H1 (cell line): ENCODE measurements at regions not wholly inside any gene's neighbourhood (a gene's known extent, or its start where the extent isn't known, plus 50 kb on each side); places are given as distances from the start of the nearest gene placed in this dataset.

Source experiments
- CTCF ChIA-PET: fragments of 300-600 bp; sonication (Branson Sonifier 250); formaldehyde crosslinking; loops from one replicate; lab custom pipeline; 2021; ENCODE audit not compliant: partially characterized antibody; lab: Charles Lee
- POLR2A ChIA-PET: fragments of 300-600 bp; sonication (Branson Sonifier 250); formaldehyde crosslinking; loops from one replicate; lab custom pipeline; 2021; ENCODE audit warnings: inconsistent platforms; ENCODE audit not compliant: partially characterized antibody; lab: Charles Lee
- DNase-seq, 2 experiments: peaks; one replicate each; pipeline versions ENCODE4 v3.0.0 to v3.0.0-alpha.2; 2010 to 2022; ENCODE audit warnings: low spot score in 2 of 2, low read depth in 1 of 2, mixed read lengths in 1 of 2
- FAIRE-seq: peaks from 2 replicates; lab custom pipeline; 2011; peaks lifted over from hg19 to GRCh38; lab: Jason Lieb, UNC
- H2AFZ ChIP-seq: 2 replicates; pipeline ENCODE4 v1.8.1; 2012; ENCODE audit warnings: low read length, inconsistent platforms
- H2AK5ac ChIP-seq: 2 replicates; pipeline ENCODE4 v1.6.1; 2013; ENCODE audit warnings: low read depth, low read length
- H2BK120ac ChIP-seq: replicated peaks from 2 replicates; pipeline ENCODE3; 2013; ENCODE audit warnings: low read depth, low read length, inconsistent platforms
- H2BK12ac ChIP-seq: 2 replicates; pipeline ENCODE4 v1.6.1; 2013; ENCODE audit warnings: low read depth, low read length
- H2BK15ac ChIP-seq: 2 replicates; pipeline ENCODE4 v1.6.1; 2013; ENCODE audit warnings: low read length
- H2BK20ac ChIP-seq: 2 replicates; pipeline ENCODE4 v1.6.1; 2013; ENCODE audit warnings: low read length
- H2BK5ac ChIP-seq: 2 replicates; pipeline ENCODE4 v1.6.1; 2013; ENCODE audit warnings: low read depth, low read length
- H3K14ac ChIP-seq: 2 replicates; pipeline ENCODE4 v1.6.1; 2013; ENCODE audit warnings: inconsistent platforms; ENCODE audit not compliant: insufficient read length
- H3K18ac ChIP-seq: 2 replicates; pipeline ENCODE4 v1.6.1; 2013; ENCODE audit warnings: low read length; ENCODE audit errors: extremely low read depth
- H3K23ac ChIP-seq: 2 replicates; pipeline ENCODE4 v1.6.1; 2013; ENCODE audit warnings: inconsistent platforms; ENCODE audit not compliant: insufficient read length
- H3K23me2 ChIP-seq: 2 replicates; pipeline ENCODE4 v1.6.1; 2013; ENCODE audit warnings: low read depth, low read length
- H3K27ac ChIP-seq: 2 replicates; pipeline ENCODE4 v1.6.1; 2011; ENCODE audit warnings: low read depth, low read length, inconsistent platforms
- H3K27me3 ChIP-seq, 4 experiments: replicated peaks in 1 of 4; 1 replicate in 1 of 4; 2 replicates in 3 of 4; pipeline versions ENCODE4 v1.6.1 to v1.8.1; 2011 to 2013; ENCODE audit warnings: low read length in 3 of 4, mild to moderate bottlenecking in 3 of 4, inconsistent platforms in 2 of 4, mixed read lengths in 2 of 4, moderate library complexity in 1 of 4; ENCODE audit not compliant: control insufficient read depth in 3 of 4, insufficient read depth in 3 of 4; ENCODE audit errors: extremely low read depth in 1 of 4
- H3K36me3 ChIP-seq, 4 experiments: 2 replicates each; pipeline versions ENCODE4 v1.6.1 to v1.8.1; 2011 to 2013; ENCODE audit warnings: mild to moderate bottlenecking in 4 of 4, low read length in 3 of 4, moderate library complexity in 2 of 4, control low read depth in 1 of 4, inconsistent platforms in 1 of 4; ENCODE audit not compliant: insufficient read depth in 4 of 4, control insufficient read depth in 2 of 4
- H3K4ac ChIP-seq: replicated peaks from 2 replicates; pipeline ENCODE3; 2013; ENCODE audit warnings: low read length, low read depth, mixed read lengths, inconsistent platforms; ENCODE audit not compliant: insufficient read length
- H3K4me1 ChIP-seq, 4 experiments: replicated peaks in 1 of 4; 1 replicate in 1 of 4; 2 replicates in 3 of 4; pipeline versions ENCODE4 v1.6.1 to v1.8.1; 2011 to 2013; ENCODE audit warnings: low read length in 3 of 4, inconsistent platforms in 2 of 4, mixed read lengths in 1 of 4; ENCODE audit not compliant: insufficient read depth in 4 of 4, control insufficient read depth in 3 of 4
- H3K4me2 ChIP-seq, 2 experiments: 2 replicates each; pipeline versions ENCODE4 v1.6.1 to v1.8.1; 2011 to 2013; ENCODE audit warnings: low read depth in 2 of 2, low read length in 2 of 2, control low read depth in 1 of 2, inconsistent platforms in 1 of 2, mild to moderate bottlenecking in 1 of 2; ENCODE audit not compliant: insufficient read depth in 1 of 2
- H3K4me3 ChIP-seq, 4 experiments: fragments of 200-600, 300-600 bp in 1 of 4; sonication (generic), shearing (Covaris generic), sonication (Bioruptor Twin) in 1 of 4; 2 replicates each; pipeline versions ENCODE4 v1.5.1 to v1.8.1; 2011 to 2016; ENCODE audit warnings: low read length in 4 of 4, low read depth in 3 of 4, control low read depth in 2 of 4, inconsistent platforms in 2 of 4, mild to moderate bottlenecking in 2 of 4, mixed read lengths in 1 of 4, moderate library complexity in 1 of 4; ENCODE audit not compliant: insufficient read depth in 2 of 4; ENCODE audit errors: extremely low read depth in 1 of 4
- H3K56ac ChIP-seq: replicated peaks from 2 replicates; pipeline ENCODE3; 2013; ENCODE audit warnings: low read depth, mild to moderate bottlenecking, mixed read lengths, low read length, inconsistent platforms; ENCODE audit not compliant: insufficient read length
- H3K79me1 ChIP-seq: 2 replicates; pipeline ENCODE4 v1.6.1; 2013; ENCODE audit warnings: low read depth, low read length, control low read depth
- H3K79me2 ChIP-seq, 2 experiments: 2 replicates each; pipeline versions ENCODE4 v1.6.1 to v1.8.1; 2012 to 2013; ENCODE audit warnings: low read length in 2 of 2, mild to moderate bottlenecking in 2 of 2, inconsistent platforms in 1 of 2; ENCODE audit not compliant: insufficient read depth in 2 of 2, control insufficient read depth in 1 of 2
- H3K9ac ChIP-seq, 4 experiments: replicated peaks in 1 of 4; 1 replicate in 1 of 4; 2 replicates in 3 of 4; pipeline versions ENCODE4 v1.6.1 to v1.8.1; 2011 to 2013; ENCODE audit warnings: low read depth in 3 of 4, low read length in 3 of 4, control low read depth in 2 of 4, mild to moderate bottlenecking in 2 of 4, moderate library complexity in 2 of 4, inconsistent platforms in 1 of 4; ENCODE audit errors: extremely low read depth in 1 of 4
- H3K9me3 ChIP-seq, 2 experiments: 2 replicates each; pipeline versions ENCODE4 v1.6.1 to v1.8.1; 2012 to 2013; ENCODE audit warnings: mild to moderate bottlenecking in 2 of 2, moderate library complexity in 2 of 2, control low read depth in 1 of 2, inconsistent platforms in 1 of 2, low read depth in 1 of 2, low read length in 1 of 2, mixed read lengths in 1 of 2; ENCODE audit not compliant: insufficient read depth in 2 of 2
- H4K20me1 ChIP-seq, 2 experiments: replicated peaks in 1 of 2; 2 replicates each; pipeline versions ENCODE3 to v1.8.1; 2011 to 2013; ENCODE audit warnings: inconsistent platforms in 2 of 2, low read length in 2 of 2, mild to moderate bottlenecking in 1 of 2; ENCODE audit not compliant: insufficient read depth in 2 of 2, control insufficient read depth in 1 of 2
- H4K5ac ChIP-seq: 2 replicates; pipeline ENCODE4 v1.6.1; 2013; ENCODE audit warnings: low read length, low read depth, mixed read lengths, inconsistent platforms; ENCODE audit not compliant: insufficient read length
- H4K8ac ChIP-seq: 2 replicates; pipeline ENCODE4 v1.8.0; 2013; ENCODE audit warnings: mild to moderate bottlenecking, moderate library complexity, low read length, inconsistent platforms; ENCODE audit not compliant: insufficient read depth; ENCODE audit errors: extremely low read depth
- H4K91ac ChIP-seq: replicated peaks from 2 replicates; pipeline ENCODE3; 2013; ENCODE audit warnings: low read length, mixed read lengths, inconsistent platforms; ENCODE audit not compliant: insufficient read length
- NRF1 ChIP-seq: IDR thresholded peaks from 2 replicates; pipeline ENCODE4 v1.6.1; 2011; ENCODE audit warnings: mild to moderate bottlenecking, low read depth, low read length, improper control_type of control experiment
- POLR2AphosphoS5 ChIP-seq: IDR thresholded peaks from 2 replicates; pipeline ENCODE4 v1.6.1; 2011; ENCODE audit warnings: low read depth, low read length
- RXRA ChIP-seq: IDR thresholded peaks from 2 replicates; pipeline ENCODE4 v1.6.1; 2011; ENCODE audit warnings: low read depth, mild to moderate bottlenecking, low read length, moderate library complexity; ENCODE audit not compliant: insufficient read depth
- SIRT6 ChIP-seq: IDR thresholded peaks from one replicate; pipeline ENCODE4 v1.7.1; 2012; ENCODE audit warnings: low read length, inconsistent platforms
- WGBS, 2 experiments: shearing (Covaris generic) in 1 of 2; methylation state at CpG; one replicate each; pipeline versions ENCODE4 v1.1.6 to v1.1.7; 2013 to 2015; ENCODE audit warnings: low lambda C conversion rate in 2 of 2, mixed read lengths in 2 of 2, inconsistent platforms in 1 of 2, low coverage in 1 of 2, missing lambda C conversion rate in 1 of 2; ENCODE audit not compliant: insufficient replicate concordance in 2 of 2, insufficient coverage in 1 of 2, insufficient read length in 1 of 2; ENCODE audit errors: extremely low coverage in 1 of 2, missing lambda C conversion rate in 1 of 2; 5-methylcytosine and 5-hydroxymethylcytosine counted together
- TF ChIP-seq, protein P1 (sequence below), 3 experiments: IDR thresholded peaks; 1 replicate in 2 of 3; 2 replicates in 1 of 3; pipeline versions ENCODE4 v1.5.1 to v1.6.1; 2011; ENCODE audit warnings: low read length in 3 of 3, mild to moderate bottlenecking in 3 of 3, inconsistent platforms in 2 of 3, low read depth in 1 of 3, moderate library complexity in 1 of 3; ENCODE audit not compliant: insufficient read depth in 1 of 3; ENCODE audit errors: control extremely low read depth in 1 of 3

DNA sequence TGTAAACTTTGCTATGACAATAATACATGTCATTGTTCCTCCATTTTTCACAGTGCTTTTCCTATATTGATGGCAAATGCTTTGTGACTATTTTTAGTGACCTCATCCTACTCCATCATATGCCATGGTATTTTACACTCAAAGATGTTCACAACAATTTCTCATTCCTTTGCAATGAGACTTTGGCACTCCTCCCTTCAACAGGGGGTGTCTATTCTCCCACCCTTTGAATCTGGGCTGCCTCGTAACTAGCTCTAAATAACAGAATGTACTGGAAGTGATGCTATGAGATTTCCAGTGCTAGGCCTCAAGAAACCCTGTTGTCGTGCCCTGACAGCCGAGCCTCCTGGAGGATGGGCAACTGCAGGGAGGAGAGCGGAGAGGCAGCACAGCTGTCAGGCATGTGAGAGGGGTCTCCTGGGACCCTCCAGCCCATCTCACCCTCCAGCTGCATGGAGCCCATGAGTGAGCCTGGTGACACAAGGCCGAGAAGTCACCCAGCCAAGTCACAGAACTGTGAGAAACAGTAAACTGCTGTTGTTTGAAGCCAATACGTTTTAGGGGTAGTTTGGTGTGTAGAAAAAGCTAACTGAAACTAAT lies 103.1 kb upstream of the APCDD1 start:
- CTCF ChIA-PET, result interaction anchor here (1.0 kb wide), 1 partner anchor 170 kb away, joined by 3 read pairs; no protein-coding TSS in a partner anchor

More for the DNA sequence above, 103.1 kb upstream of the APCDD1 start:
- no peak overlapping the region for H2AFZ ChIP-seq
- no peaks in the 10 kb centered on the region for H3K79me2 ChIP-seq
- no peak overlapping the region for H3K4me2 ChIP-seq
- H2BK12ac ChIP-seq, result no peak overlapping the region
- H3K4ac ChIP-seq, result no peak overlapping the region
- POLR2A ChIA-PET, result no interaction called here
- no peak overlapping the region for H4K5ac ChIP-seq
- H3K79me1 ChIP-seq, result no peaks in the 10 kb centered on the region
- H4K8ac ChIP-seq, result no peak overlapping the region; the same call in 1 of the 2 replicates
- no peak overlapping the region for H3K56ac ChIP-seq
- TF ChIP-seq, protein P1, sequence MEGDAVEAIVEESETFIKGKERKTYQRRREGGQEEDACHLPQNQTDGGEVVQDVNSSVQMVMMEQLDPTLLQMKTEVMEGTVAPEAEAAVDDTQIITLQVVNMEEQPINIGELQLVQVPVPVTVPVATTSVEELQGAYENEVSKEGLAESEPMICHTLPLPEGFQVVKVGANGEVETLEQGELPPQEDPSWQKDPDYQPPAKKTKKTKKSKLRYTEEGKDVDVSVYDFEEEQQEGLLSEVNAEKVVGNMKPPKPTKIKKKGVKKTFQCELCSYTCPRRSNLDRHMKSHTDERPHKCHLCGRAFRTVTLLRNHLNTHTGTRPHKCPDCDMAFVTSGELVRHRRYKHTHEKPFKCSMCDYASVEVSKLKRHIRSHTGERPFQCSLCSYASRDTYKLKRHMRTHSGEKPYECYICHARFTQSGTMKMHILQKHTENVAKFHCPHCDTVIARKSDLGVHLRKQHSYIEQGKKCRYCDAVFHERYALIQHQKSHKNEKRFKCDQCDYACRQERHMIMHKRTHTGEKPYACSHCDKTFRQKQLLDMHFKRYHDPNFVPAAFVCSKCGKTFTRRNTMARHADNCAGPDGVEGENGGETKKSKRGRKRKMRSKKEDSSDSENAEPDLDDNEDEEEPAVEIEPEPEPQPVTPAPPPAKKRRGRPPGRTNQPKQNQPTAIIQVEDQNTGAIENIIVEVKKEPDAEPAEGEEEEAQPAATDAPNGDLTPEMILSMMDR (IDR thresholded peaks at IDR 0.05; ENCODE audit: control extremely low read depth in 1 of 3, insufficient read depth in 1 of 3, low read depth in 1 of 3, low read length in 3 of 3), result no peak
- TF ChIP-seq SIRT6 (no peak), NRF1 (no peak), POLR2AphosphoS5 (no peak), RXRA (no peak)
- no peak overlapping the region for H3K23ac ChIP-seq
- no peak overlapping the region for H2BK5ac ChIP-seq
- no peaks in the 10 kb centered on the region for H4K20me1 ChIP-seq
- H3K27me3 ChIP-seq, result no peaks in the 10 kb centered on the region
- no peaks in the 10 kb centered on the region for H3K4me1 ChIP-seq
- no peak overlapping the region for H3K18ac ChIP-seq
- no peak overlapping the region for H3K9ac ChIP-seq
- H2BK120ac ChIP-seq, result no peak overlapping the region
- no peak overlapping the region for H3K14ac ChIP-seq
- WGBS, 2 experiments, result 82% methylated on average over 6 of the region's 6 CpGs; no CpG with 5 or more reads in 1 of the 2 experiments
- DNase-seq (no peak), FAIRE-seq (no peak)
- H3K27ac ChIP-seq, result no peak overlapping the region
- no peak overlapping the region for H2AK5ac ChIP-seq
- H3K23me2 ChIP-seq, result peaks cover 1% of the 10 kb centered on the region; the same call in 1 of the 2 replicates
- H3K36me3 ChIP-seq, result no peaks in the 10 kb centered on the region
- no peaks in the 10 kb centered on the region for H3K9me3 ChIP-seq
- no peak overlapping the region for H2BK20ac ChIP-seq
- no peak overlapping the region for H3K4me3 ChIP-seq
- H4K91ac ChIP-seq, result no peak overlapping the region
- no peak overlapping the region for H2BK15ac ChIP-seq
